ENCODE measurements at regions not wholly inside any gene's neighbourhood (a gene's known extent, or its start where the extent isn't known, plus 50 kb on each side); places are given as distances from the start of the nearest gene placed in this dataset.

DNA sequence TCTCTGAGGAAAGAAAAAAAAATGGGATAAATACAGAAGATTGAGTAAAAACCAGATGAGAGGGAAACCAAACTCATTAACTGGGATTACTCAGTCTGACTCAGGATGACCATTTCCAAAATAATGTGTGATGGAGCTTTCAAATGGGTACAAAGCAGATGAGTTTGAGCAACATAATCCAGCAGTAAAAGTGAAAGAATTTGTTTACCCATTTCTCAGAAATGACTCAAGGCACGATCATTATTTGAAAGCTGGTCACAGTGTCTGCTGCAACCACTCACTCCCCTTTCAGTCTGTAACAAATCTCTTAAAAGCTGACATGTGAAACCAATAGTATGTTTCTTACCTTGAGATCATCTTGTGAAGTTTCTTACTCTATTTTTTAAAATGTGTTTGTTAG, 104.7 kb upstream of the KLF14 start:
- no peaks in the 10 kb centered on the region for H3K9me3 ChIP-seq
- no peak for DNase-seq (ENCODE audit: low spot score in 2 of 2)
- no peaks in the 10 kb centered on the region for H3K36me3 ChIP-seq
- H3K27ac ChIP-seq: no peak overlapping the region
- no peaks in the 10 kb centered on the region for H3K27me3 ChIP-seq
- H3K4me3 ChIP-seq: no peak overlapping the region
- H3K4me1 ChIP-seq: no peaks in the 10 kb centered on the region
- intact Hi-C loops (cut with DNase I; ENCODE audit: low total_unique reads): no loop called here
- TF ChIP-seq POLR2A (IDR thresholded peaks at IDR 0.05): no peak
- TF ChIP-seq, protein P1, sequence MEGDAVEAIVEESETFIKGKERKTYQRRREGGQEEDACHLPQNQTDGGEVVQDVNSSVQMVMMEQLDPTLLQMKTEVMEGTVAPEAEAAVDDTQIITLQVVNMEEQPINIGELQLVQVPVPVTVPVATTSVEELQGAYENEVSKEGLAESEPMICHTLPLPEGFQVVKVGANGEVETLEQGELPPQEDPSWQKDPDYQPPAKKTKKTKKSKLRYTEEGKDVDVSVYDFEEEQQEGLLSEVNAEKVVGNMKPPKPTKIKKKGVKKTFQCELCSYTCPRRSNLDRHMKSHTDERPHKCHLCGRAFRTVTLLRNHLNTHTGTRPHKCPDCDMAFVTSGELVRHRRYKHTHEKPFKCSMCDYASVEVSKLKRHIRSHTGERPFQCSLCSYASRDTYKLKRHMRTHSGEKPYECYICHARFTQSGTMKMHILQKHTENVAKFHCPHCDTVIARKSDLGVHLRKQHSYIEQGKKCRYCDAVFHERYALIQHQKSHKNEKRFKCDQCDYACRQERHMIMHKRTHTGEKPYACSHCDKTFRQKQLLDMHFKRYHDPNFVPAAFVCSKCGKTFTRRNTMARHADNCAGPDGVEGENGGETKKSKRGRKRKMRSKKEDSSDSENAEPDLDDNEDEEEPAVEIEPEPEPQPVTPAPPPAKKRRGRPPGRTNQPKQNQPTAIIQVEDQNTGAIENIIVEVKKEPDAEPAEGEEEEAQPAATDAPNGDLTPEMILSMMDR (IDR thresholded peaks at IDR 0.05): no peak
- TF ChIP-seq POLR2AphosphoS5 (IDR thresholded peaks at IDR 0.05): no peak

- no peaks in the 10 kb centered on the region for H3K27me3 ChIP-seq
- H3K36me3 ChIP-seq: no peaks in the 10 kb centered on the region
- H3K27ac ChIP-seq: no peak overlapping the region
- no peak for DNase-seq (ENCODE audit: low spot score in 2 of 2)
- H3K4me1 ChIP-seq: no peaks in the 10 kb centered on the region
- intact Hi-C loops (cut with DNase I; ENCODE audit: low total_unique reads): no loop called here
- no peaks in the 10 kb centered on the region for H3K9me3 ChIP-seq
- TF ChIP-seq POLR2AphosphoS5 (IDR thresholded peaks at IDR 0.05): no peak
- TF ChIP-seq, protein P1 (IDR thresholded peaks at IDR 0.05): no peak
- no peak for TF ChIP-seq POLR2A (IDR thresholded peaks at IDR 0.05)
- H3K4me3 ChIP-seq: no peak overlapping the region
Observed at GRCh38 chr7:130840599-130840998, 106.6 kb upstream of the KLF14 start.

DNA sequence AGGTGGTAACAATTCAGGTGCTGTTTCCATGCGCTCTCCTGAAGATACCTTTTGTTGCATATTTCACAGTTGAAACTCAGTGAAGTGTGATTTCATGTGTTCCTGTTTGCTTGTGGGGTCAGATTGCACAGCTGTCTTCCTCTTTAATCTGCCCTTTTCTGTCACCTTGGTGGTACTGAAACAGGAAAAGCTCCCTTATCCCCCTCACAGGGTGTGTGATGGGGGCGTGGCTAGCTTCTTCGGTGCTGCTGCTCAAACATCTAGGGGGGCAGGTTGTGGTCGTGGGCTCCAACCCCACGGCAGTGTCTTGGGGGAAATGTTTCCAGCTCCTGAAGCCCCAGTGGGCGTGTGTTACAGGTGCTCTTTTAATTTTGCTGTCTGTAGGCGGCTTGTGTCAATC, 107.4 kb upstream of the KLF14 start:
- no peak for TF ChIP-seq POLR2A (IDR thresholded peaks at IDR 0.05)
- TF ChIP-seq POLR2AphosphoS5 (IDR thresholded peaks at IDR 0.05): no peak
- TF ChIP-seq, protein P1 (IDR thresholded peaks at IDR 0.05): no peak
- no peak overlapping the region for H3K4me3 ChIP-seq
- H3K9me3 ChIP-seq: no peaks in the 10 kb centered on the region
- no peak for DNase-seq (ENCODE audit: low spot score in 2 of 2)
- no peaks in the 10 kb centered on the region for H3K27me3 ChIP-seq
- no peaks in the 10 kb centered on the region for H3K36me3 ChIP-seq
- no peaks in the 10 kb centered on the region for H3K4me1 ChIP-seq
- intact Hi-C loops (cut with DNase I; ENCODE audit: low total_unique reads): no loop called here
- H3K27ac ChIP-seq: no peak overlapping the region

- intact Hi-C loops (cut with DNase I; ENCODE audit: low total_unique reads): no loop called here
- Histone ChIP-seq H3K27me3 (no peaks in the 10 kb centered on the region), H3K4me1 (no peaks in the 10 kb centered on the region), H3K9me3 (no peaks in the 10 kb centered on the region), H3K27ac (no peak overlapping the region), H3K4me3 (no peak overlapping the region), H3K36me3 (no peaks in the 10 kb centered on the region)
- DNase-seq (ENCODE audit: low spot score in 2 of 2): no peak
- TF ChIP-seq POLR2AphosphoS5 (IDR thresholded peaks at IDR 0.05) (no peak), POLR2A (IDR thresholded peaks at IDR 0.05) (no peak)
- TF ChIP-seq, protein P1 (IDR thresholded peaks at IDR 0.05): no peak
Observed at GRCh38 chr7:130843703-130844102, 109.7 kb upstream of the KLF14 start.

GRCh38 chr7:130844811-130845580, 111.0 kb upstream of the KLF14 start:
- H3K9me3 ChIP-seq: no peaks in the 10 kb centered on the region
- intact Hi-C loops (cut with DNase I; ENCODE audit: low total_unique reads): no loop called here
- H3K4me1 ChIP-seq: no peaks in the 10 kb centered on the region
- H3K27ac ChIP-seq: no peak overlapping the region
- no peak overlapping the region for H3K4me3 ChIP-seq
- no peaks in the 10 kb centered on the region for H3K27me3 ChIP-seq
- TF ChIP-seq POLR2AphosphoS5 (IDR thresholded peaks at IDR 0.05) (no peak), POLR2A (IDR thresholded peaks at IDR 0.05) (no peak)
- TF ChIP-seq, protein P1 (IDR thresholded peaks at IDR 0.05): no peak
- DNase-seq (ENCODE audit: low spot score in 2 of 2): no peak
- no peaks in the 10 kb centered on the region for H3K36me3 ChIP-seq
